Skin epidermis (tissue), 12 donors: ENCODE measurements at regions not wholly inside any gene's neighbourhood (a gene's known extent, or its start where the extent isn't known, plus 50 kb on each side); places are given as distances from the start of the nearest gene placed in this dataset.

Source experiments
- H3K27ac ChIP-seq, 21 experiments: fragments of 200-600 bp; sonication (generic) in 11 of 21; one replicate each; pipeline ENCODE4 v1.5.0; 2020; ENCODE audit warnings: mild to moderate bottlenecking in 3 of 21, inconsistent platforms in 2 of 21, moderate library complexity in 2 of 21
- H3K4me3 ChIP-seq, 7 experiments: fragments of 200-600 bp; sonication (generic) in 2 of 7; one replicate each; pipeline ENCODE4 v1.5.0; 2020; ENCODE audit warnings: inconsistent platforms in 2 of 7, mild to moderate bottlenecking in 2 of 7, moderate library complexity in 1 of 7

GRCh38 chr4:156098805-156099204 is 145.1 kb upstream of the CTSO start:
- Histone ChIP-seq H3K27ac (no peak overlapping the region), H3K4me3 (no peak overlapping the region)

DNA sequence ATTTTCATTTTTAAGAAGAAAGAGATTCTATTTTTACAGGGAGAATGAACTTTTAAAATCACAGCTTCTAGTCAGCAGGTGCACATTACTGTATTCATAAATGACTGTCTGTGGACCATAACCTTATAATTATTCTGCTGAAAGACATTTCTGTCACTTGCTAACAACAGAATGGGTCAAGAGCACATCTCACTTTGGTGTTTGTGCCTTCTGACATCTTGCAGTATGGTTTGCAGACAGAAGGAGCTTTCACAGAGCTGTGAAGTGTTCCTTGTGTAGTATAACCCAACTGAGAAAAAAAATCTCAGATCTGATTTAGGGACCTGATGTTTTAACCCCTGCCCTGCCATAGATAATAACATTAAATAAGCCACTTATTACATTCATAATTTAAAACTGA is 131.4 kb upstream of the CTSO start:
- no peak overlapping the region for H3K4me3 ChIP-seq
- no peak overlapping the region for H3K27ac ChIP-seq

DNA sequence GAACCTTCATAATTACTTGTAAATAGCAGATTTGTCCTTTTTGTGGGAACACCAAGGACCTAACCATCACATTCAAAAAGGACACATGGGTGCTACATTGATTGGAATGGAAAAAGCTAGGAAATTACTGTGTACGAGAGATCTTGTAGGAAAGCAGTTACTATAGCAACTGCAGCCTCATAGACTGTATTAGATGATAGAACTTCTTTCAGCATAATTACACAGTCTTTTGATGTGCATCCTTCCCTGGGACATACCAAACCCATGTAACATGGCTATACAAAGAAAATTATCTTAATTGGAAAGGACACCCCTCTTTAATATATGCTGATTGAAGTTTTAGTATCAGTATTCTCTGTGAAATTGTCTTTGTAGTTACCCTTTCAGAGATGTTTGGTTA is 130.7 kb upstream of the CTSO start:
- H3K4me3 ChIP-seq, result no peak overlapping the region
- no peak overlapping the region for H3K27ac ChIP-seq

DNA sequence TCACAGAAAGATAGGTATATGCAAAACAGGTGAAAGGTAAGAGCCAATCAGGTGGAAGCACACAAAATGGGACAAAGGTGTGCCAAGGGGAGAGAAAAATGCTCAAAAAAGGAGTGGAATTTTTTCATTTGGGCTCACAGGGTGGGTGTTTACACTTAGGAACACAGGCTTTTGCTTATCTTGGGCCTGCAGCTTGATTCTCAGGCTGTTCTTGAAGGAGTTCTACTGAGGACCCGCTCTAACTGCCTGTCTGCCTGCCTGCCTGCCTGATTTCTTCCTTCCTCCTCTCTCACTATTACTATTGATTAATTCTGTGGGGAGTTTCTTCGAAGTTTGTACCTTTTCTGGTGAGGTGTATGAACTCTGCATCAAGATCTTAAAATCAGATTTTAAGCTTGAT is 120.3 kb upstream of the CTSO start:
- Histone ChIP-seq H3K27ac (no peak overlapping the region), H3K4me3 (no peak overlapping the region)

DNA sequence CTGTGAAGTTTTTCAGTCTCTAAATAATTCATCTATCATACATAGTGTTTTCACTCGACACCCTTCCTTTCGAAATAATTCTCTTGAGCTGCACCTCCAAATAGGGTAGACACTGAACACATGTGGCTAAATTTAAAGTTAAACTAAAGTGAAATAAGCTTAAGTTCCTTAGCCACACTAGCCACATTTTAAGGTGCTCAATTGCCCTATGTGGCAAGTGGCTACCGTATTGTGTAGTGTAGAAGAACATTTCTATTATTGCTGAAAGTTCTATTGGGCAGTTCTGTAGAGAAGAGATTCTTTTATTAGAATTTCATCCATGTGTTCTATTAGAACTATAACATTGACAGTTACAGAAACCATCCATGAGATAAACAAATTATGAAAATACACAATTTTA is 107.0 kb upstream of the CTSO start:
- no peak overlapping the region for H3K4me3 ChIP-seq
- no peak overlapping the region for H3K27ac ChIP-seq

- Histone ChIP-seq H3K27ac (no peak overlapping the region), H3K4me3 (no peak overlapping the region)
Observed at GRCh38 chr4:156053174-156053573, 99.5 kb upstream of the CTSO start.

DNA sequence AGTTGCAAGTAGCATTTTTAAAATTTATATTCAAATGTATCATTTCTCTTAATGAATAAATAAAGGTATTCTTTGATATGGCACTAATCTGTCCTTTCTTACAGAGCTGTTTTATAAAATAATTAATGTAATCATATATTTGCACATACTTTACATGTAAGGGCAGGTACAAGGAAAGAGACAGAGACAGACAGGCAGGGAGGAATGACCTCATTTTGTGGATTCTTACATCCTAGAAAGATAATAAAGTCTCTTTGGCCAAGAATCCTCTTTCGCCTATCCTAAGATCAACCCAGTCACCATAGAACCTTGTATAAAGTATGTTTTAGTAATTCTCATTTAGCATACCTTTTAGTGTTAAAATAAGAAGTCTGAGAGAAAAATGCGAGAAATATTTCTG is 98.5 kb upstream of the CTSO start:
- no peak overlapping the region for H3K4me3 ChIP-seq
- no peak overlapping the region for H3K27ac ChIP-seq

- Histone ChIP-seq H3K4me3 (no peak overlapping the region), H3K27ac (no peak overlapping the region)
Observed at GRCh38 chr4:156038772-156039171, 85.1 kb upstream of the CTSO start.

- Histone ChIP-seq H3K4me3 (no peak overlapping the region), H3K27ac (no peak overlapping the region)
Observed at GRCh38 chr4:156036496-156036895, 82.8 kb upstream of the CTSO start.

DNA sequence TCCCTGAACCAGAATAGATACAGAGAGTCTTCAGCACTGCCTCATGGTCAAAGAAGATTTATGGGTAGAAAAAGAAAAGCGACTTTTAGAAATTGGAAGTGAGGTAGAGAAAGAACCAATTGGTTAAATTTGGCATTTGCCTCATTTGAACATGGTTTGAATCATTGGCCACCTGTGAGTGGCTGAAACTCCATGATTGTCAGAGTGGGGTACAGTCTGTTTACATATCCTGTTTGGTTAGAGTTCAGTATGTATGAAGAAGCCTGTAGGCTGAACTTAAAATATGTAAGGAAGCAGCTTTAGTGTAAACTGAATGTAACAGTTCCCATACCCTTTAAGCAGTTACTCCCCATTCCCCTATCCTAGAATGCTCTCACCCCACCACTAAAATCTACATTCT is 76.0 kb upstream of the CTSO start:
- no peak overlapping the region for H3K27ac ChIP-seq
- H3K4me3 ChIP-seq, result no peak overlapping the region

DNA sequence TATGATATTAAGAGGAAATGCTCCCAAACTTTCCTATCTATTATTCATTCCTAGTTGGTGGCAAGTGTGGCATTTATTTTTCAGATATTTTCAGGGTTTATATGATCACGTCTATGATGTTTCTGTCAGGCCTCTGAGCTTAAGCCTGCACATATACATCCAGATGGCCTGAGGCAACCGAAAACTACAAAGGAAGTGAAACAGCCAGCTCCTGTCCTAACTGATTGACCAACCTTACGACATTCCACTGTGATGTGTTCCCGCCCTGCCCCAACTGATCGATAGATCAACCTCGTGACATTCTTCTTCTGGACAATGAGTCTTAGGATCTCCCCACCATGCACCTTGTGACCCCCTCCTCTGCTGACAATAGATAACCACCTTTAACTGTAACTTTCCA is 67.6 kb upstream of the CTSO start:
- H3K4me3 ChIP-seq, result no peak overlapping the region
- H3K27ac ChIP-seq, result no peak overlapping the region

DNA sequence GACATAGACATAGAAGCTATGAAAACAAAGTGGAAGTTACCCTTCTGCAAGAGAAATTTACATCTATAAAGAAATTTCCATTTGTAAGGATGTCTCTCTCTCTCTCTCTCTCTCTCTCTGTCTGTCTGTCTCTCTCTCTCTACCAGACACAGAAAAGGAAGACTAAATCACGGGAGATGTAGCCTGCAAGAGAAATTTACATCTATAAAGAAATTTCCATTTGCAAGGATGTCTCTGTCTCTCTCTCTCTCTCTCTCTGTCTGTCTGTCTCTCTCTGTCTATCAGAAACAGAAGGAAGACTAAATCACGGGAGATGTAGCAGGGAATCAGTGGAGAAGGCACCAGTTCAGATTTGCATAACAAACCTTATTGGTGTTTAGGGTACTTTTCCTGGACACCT is 65.6 kb upstream of the CTSO start:
- Histone ChIP-seq H3K4me3 (no peak overlapping the region), H3K27ac (no peak overlapping the region)

- no peak overlapping the region for H3K27ac ChIP-seq
- no peak overlapping the region for H3K4me3 ChIP-seq
Observed at GRCh38 chr4:156018383-156018782, 64.7 kb upstream of the CTSO start.

GRCh38 chr4:156015781-156016180 is 62.1 kb upstream of the CTSO start:
- H3K4me3 ChIP-seq, result no peak overlapping the region
- no peak overlapping the region for H3K27ac ChIP-seq

- no peak overlapping the region for H3K27ac ChIP-seq
- H3K4me3 ChIP-seq, result no peak overlapping the region
Observed at GRCh38 chr4:156006192-156006591, 52.5 kb upstream of the CTSO start.
